SHP77 (cell line): ENCODE measurements at regions not wholly inside any gene's neighbourhood (a gene's known extent, or its start where the extent isn't known, plus 50 kb on each side); places are given as distances from the start of the nearest gene placed in this dataset.
"Not testable (repeated sequence)": the region's sequence is repeated elsewhere in the genome, so short reads cannot be mapped to it uniquely, and the experiment has no call there.

Experiments
- DNase-seq, 2 experiments: peaks; one replicate each; lab custom pipeline; 2025; lab: John Stamatoyannopoulos, UW

GRCh38 chr16:48054881-48055601 is 100.8 kb downstream of the ABCC12 start:
- DNase-seq, result peak; percentile 58 to 59

GRCh38 chr16:48053418-48053745 is 102.4 kb downstream of the ABCC12 start:
- no peak for DNase-seq

- DNase-seq, result no peak
Observed at GRCh38 chr16:48052731-48053417, 102.9 kb downstream of the ABCC12 start.

DNA sequence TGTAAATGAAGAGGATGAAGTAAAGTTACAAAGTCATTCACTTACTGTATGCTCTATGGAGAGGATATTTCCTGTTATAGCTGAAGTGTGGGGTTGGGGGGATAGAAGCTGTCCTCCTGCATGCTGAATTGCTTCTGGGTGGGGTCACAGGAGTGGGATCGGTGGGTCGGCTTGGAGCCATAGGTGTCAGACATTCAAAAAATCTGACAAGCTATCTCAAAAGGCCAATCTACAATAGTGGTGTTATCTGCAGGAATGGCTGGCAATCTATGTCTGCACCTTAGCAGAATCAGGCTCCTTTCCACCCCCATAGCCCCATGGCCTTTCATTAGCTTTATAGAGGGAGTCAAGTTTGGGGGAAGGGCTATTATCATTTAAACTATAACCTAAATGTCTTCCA is 104.9 kb downstream of the ABCC12 start:
- DNase-seq, result no peak

GRCh38 chr16:48049847-48050246 is 105.9 kb downstream of the ABCC12 start:
- DNase-seq, result no peak

DNA sequence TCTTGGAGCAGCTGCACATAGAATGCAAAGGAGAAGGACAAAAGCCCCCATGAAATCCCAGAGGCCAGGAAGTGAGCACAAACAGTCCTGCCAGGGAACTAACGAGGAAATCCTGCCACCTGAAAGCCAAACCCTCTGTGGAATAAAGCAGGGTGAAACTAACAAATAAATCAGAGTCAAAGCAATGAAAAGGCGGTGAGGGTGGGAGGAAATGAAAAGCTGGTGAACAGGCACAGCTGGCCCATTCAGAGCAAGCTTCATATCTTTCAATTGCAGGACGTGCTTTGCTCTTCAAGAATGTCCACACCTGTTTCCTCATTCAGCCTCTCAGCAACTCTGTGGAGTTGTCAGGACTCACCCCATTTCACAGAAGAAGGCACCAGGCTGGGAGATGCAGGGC is 108.1 kb downstream of the ABCC12 start:
- no peak for DNase-seq

GRCh38 chr16:48047241-48047640 is 108.6 kb downstream of the ABCC12 start:
- no peak for DNase-seq

- DNase-seq, result no peak
Observed at GRCh38 chr16:48044117-48044516, 111.7 kb downstream of the ABCC12 start.

GRCh38 chr16:48041981-48042421 is 113.8 kb downstream of the ABCC12 start:
- DNase-seq, result no peak

- no peak for DNase-seq
Observed at GRCh38 chr16:48035142-48035541, 120.7 kb downstream of the ABCC12 start.

DNA sequence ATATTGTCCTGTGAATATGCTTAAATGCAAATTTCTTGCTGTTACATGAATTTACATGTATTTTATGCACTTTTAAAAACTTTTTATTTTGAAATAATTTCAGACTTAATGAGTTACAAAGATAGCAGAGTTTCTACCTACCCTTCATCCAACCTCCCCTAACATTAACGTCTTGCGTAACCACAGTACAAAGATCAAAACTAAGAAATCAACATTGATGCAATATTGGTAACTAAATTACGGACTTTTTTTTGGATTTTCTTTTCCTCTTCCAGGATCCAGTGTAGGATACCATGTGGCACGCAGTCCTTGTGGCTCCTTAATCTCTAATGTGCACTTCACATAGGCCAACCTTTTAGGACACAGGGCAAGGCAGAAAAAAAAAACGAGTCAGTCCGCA is 124.9 kb downstream of the ABCC12 start:
- no peak for DNase-seq

DNA sequence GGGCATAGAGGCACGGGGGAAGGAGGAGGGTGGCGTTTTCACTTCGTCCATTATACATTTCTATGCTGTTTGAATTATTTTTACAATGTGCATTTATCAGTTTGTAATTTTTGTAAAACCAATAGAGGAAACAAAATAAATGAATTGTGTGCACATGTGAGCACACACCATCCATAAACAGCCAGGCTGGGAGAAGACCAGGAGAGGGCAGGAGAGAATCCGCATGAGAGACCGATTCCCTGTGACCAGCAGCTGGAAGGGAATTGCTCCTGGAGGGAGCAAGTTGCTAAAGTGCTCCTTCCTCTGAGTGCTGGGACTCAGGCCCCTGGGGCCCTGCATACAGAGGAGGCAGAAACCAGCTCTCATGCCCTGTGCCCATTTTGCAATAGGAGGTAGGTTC is 126.0 kb downstream of the ABCC12 start:
- DNase-seq, result no peak

GRCh38 chr16:48025359-48025758 is 130.4 kb downstream of the ABCC12 start:
- DNase-seq, result no peak

GRCh38 chr16:48024042-48024441 is 131.8 kb downstream of the ABCC12 start:
- DNase-seq, result no peak

- no peak for DNase-seq
Observed at GRCh38 chr16:48022496-48022895, 133.3 kb downstream of the ABCC12 start.

DNA sequence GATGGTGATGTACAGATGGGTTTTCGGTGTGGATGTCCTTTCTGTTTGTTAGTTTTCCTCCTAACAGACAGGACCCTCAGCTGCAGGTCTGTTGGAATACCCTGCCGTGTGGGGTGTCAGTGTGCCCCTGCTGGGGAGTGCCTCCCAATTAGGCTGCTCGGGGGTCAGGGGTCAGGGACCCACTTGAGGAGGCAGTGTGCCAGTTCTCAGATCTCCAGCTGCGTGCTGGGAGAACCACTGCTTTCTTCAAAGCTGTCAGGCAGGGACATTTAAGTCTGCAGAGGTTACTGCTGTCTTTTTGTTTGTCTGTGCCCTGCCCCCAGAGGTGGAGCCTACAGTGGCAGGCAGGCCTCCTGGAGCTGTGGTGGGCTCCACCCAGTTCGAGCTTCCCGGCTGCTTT is 135.2 kb downstream of the ABCC12 start:
- DNase-seq, result not testable (repeated sequence)

GRCh38 chr16:48014349-48015135 is 141.3 kb downstream of the ABCC12 start:
- DNase-seq, result no peak

- DNase-seq, result no peak
Observed at GRCh38 chr16:48013491-48013901, 142.3 kb downstream of the ABCC12 start.

DNA sequence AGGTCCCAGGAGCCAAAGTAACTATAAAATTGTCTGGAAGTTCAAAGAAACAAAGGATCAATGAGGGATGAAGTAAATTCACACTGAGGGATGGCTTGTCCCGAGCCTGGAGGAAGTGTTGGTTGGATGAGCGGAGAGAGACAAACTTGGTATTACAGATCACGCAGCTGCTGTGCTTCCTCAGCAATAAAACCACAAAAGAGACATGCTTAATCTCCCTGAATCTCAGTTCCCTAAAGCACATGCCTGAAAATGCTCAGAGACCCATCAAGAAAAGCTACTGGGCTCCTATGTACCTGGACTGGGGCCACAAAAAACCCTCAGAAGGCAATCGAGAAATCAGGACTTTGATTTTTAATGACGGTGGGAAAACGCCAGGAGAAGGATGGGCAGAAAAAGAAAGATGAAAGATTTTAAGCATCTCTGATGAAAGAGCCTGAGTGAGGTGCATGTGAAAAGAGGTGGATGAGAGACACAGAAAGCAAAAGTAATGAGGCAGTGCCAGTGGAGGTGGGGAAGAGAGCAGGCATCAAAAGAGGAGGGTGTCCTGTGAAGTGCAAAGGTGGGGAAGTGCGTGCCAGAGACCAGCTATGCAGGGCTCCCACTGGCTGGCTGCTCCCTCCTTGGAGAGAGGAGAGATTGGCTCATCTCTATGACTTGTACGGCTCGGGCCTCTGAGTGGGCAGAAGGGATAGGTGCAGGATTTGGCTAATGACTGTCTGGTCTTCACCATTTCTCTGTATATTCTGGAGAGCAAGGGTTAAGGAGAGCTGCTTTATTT is 143.7 kb downstream of the ABCC12 start:
- DNase-seq, result no peak

GRCh38 chr16:48011466-48011865 is 144.3 kb downstream of the ABCC12 start:
- no peak for DNase-seq

- no peak for DNase-seq
Observed at GRCh38 chr16:48008011-48008525, 147.7 kb downstream of the ABCC12 start.

- no peak for DNase-seq
Observed at GRCh38 chr16:48004141-48004695, 151.6 kb downstream of the ABCC12 start.
